Esophagus muscularis mucosa (tissue), 4 donors: ENCODE measurements at regions not wholly inside any gene's neighbourhood (a gene's known extent, or its start where the extent isn't known, plus 50 kb on each side); places are given as distances from the start of the nearest gene placed in this dataset.
"Not testable (repeated sequence)": the region's sequence is repeated elsewhere in the genome, so short reads cannot be mapped to it uniquely, and the experiment has no call there.

Source experiments
- DNase-seq: peaks from one replicate; pipeline ENCODE4 v3.0.0-alpha.2; 2017; ENCODE audit errors: extremely low spot score
- H3K27ac ChIP-seq, 4 donors: fragments of 200-600 bp; sonication (generic); replicated peaks in 1 of 4; 1 replicate in 3 of 4; 2 replicates in 1 of 4; pipeline ENCODE4 v1.5.1; 2016 to 2019; ENCODE audit warnings: mild to moderate bottlenecking in 1 of 4
- H3K27me3 ChIP-seq, 4 donors: fragments of 200-600 bp; sonication (generic); one replicate each; pipeline versions ENCODE4 v1.5.1 to v1.6.0; 2016 to 2019
- H3K36me3 ChIP-seq, 4 donors: fragments of 200-600 bp; sonication (generic); one replicate each; pipeline ENCODE4 v1.5.1; 2016 to 2019
- H3K4me1 ChIP-seq, 4 donors: fragments of 200-600 bp; sonication (generic); one replicate each; pipeline ENCODE4 v1.5.1; 2016 to 2019
- H3K4me3 ChIP-seq, 4 donors: fragments of 200-600 bp; sonication (generic); 1 replicate in 2 of 4; 2 replicates in 2 of 4; pipeline ENCODE4 v1.5.1; 2016 to 2019; ENCODE audit warnings: mild to moderate bottlenecking in 4 of 4, moderate library complexity in 1 of 4
- H3K9me3 ChIP-seq, 4 donors: fragments of 200-600 bp; sonication (generic); 1 replicate in 3 of 4; 2 replicates in 1 of 4; pipeline ENCODE4 v1.5.1; 2016 to 2019
- EP300 ChIP-seq: sonication (generic); formaldehyde crosslinking; IDR thresholded peaks from one replicate; pipeline ENCODE4 v1.6.1; 2017; ENCODE audit warnings: antibody characterized with exemption
- POLR2A ChIP-seq: fragments of 450-650 bp; IDR thresholded peaks from one replicate; pipeline ENCODE4 v1.6.1; 2017; ENCODE audit warnings: antibody characterized with exemption, moderate library complexity, mild to moderate bottlenecking, low read depth
- POLR2AphosphoS5 ChIP-seq, 2 donors: sonication (generic); formaldehyde crosslinking; IDR thresholded peaks; one replicate each; pipeline ENCODE4 v1.6.1; 2017; ENCODE audit warnings: antibody characterized with exemption in 2 of 2
- WGBS: methylation state at CpG from one replicate; pipeline ENCODE4 v1.1.5; 2018; 5-methylcytosine and 5-hydroxymethylcytosine counted together
- intact Hi-C: fragments of 100-400 bp; cut with DNase I; formaldehyde crosslinking; loops from one replicate; pipeline ENCODE4 v1.15.1; 2023
- TF ChIP-seq, protein P1 (sequence below), 3 experiments: fragments of 200-600 bp in 2 of 3; fragments of 450-650 bp in 1 of 3; sonication (generic) in 2 of 3; IDR thresholded peaks; one replicate each; pipeline ENCODE4 v1.5.1; 2017 to 2019; ENCODE audit warnings: antibody characterized with exemption in 3 of 3, mild to moderate bottlenecking in 2 of 3, moderate library complexity in 1 of 3

DNA sequence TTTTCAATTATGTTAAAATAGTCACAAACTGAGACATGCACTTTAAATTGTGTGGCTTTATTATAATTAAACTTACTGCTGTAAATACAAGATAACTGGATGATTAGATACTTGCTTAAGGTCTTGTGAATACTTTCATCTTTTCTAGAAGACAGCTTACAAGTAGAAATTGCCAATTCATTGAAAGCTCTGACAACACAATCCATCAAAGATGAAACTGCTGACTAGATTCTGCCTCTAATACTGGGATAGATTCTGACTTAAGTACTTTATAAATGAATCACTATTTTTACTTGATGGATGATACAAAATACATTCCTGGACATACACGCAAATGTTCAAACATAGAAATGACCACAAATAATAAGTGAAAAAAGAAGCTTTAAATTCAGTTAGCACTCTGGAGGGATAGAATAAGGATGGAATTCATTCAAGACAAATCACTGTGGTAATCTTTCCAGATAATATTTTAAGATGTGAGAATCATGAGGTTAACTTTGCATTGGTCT, 876.8 kb downstream of the RPS29 start:
- DNase-seq, result no peak
- H3K4me1 ChIP-seq, result peaks cover 0 to 1% (median under 1%) of the 10 kb centered on the region in 4 donors
- no peaks in the 10 kb centered on the region for H3K9me3 ChIP-seq
- H3K27ac ChIP-seq, result no peak overlapping the region
- no peak for TF ChIP-seq EP300
- no peak for TF ChIP-seq POLR2A
- TF ChIP-seq, protein P1, sequence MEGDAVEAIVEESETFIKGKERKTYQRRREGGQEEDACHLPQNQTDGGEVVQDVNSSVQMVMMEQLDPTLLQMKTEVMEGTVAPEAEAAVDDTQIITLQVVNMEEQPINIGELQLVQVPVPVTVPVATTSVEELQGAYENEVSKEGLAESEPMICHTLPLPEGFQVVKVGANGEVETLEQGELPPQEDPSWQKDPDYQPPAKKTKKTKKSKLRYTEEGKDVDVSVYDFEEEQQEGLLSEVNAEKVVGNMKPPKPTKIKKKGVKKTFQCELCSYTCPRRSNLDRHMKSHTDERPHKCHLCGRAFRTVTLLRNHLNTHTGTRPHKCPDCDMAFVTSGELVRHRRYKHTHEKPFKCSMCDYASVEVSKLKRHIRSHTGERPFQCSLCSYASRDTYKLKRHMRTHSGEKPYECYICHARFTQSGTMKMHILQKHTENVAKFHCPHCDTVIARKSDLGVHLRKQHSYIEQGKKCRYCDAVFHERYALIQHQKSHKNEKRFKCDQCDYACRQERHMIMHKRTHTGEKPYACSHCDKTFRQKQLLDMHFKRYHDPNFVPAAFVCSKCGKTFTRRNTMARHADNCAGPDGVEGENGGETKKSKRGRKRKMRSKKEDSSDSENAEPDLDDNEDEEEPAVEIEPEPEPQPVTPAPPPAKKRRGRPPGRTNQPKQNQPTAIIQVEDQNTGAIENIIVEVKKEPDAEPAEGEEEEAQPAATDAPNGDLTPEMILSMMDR (IDR thresholded peaks at IDR 0.05), result no peak
- no peak for TF ChIP-seq POLR2AphosphoS5 (IDR thresholded peaks at IDR 0.05)
- no peaks in the 10 kb centered on the region for H3K27me3 ChIP-seq
- WGBS, result 68% methylated on average over 1 of the region's 1 CpG
- intact Hi-C loops, result no loop called here
- H3K36me3 ChIP-seq, result no peaks in the 10 kb centered on the region
- no peak overlapping the region for H3K4me3 ChIP-seq

DNA sequence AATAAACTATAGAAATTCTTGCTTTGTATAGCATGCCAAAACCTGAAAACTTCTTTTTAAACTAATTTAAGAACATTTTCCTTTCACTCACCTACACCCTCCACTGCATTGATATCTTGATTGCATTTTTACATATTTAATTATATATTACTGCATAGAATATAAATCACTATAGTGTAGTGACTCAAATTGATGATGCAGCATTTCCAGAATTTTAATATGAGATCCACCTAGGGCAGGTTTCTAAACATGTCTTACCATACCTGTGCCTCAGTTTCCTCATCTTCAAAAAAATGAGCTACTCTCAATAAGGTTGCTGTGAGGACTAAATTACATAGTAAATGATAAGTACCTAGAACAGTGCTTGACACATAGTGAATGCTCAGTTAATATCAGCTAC, 881.5 kb downstream of the RPS29 start:
- TF ChIP-seq, protein P1 (IDR thresholded peaks at IDR 0.05), result no peak
- TF ChIP-seq EP300, result no peak
- no peak for TF ChIP-seq POLR2A
- no peak for TF ChIP-seq POLR2AphosphoS5 (IDR thresholded peaks at IDR 0.05)
- Histone ChIP-seq H3K27ac (no peak overlapping the region), H3K9me3 (no peaks in the 10 kb centered on the region), H3K4me3 (no peak overlapping the region), H3K36me3 (no peaks in the 10 kb centered on the region), H3K4me1 (peaks cover 0 to 9% (median 3%) of the 10 kb centered on the region in 4 donors), H3K27me3 (no peaks in the 10 kb centered on the region)
- intact Hi-C loops, result no loop called here
- no peak for DNase-seq

DNA sequence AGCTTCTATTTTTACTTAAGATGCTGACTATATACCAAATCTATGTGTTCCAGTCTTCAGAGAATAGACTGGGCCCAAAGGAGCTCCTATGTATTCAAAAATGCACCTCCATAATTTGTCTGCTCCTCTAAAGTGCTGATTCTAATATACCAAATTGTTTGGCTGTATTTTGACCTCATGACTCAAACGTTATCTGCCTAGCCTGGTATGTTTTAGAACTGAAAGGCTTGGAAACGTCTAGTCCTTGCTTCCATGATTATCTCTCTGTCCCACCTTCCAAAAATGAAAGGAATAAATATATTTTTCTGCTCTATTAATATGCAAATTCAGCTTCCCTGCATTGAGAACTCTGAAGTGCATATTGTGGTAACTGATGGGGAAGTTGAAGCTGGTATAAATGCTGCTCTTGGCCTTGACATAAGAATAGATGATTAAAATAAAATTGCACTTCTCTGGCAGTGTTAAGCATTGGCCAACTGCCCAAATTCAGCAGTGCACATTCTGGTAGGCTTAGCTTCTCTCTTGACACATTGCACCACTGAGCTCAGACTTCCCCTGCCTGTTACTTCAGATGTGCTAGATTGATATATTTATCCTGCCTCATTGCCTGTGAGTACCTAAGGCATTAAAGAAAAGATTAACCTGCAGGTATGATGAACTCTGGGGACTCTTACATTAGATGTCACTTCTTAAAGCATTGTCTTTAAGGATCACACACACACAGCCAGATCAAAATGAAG, 882.3 kb downstream of the RPS29 start:
- 22% methylated on average over 2 of the region's 2 CpGs for WGBS
- Histone ChIP-seq H3K27ac (no peak overlapping the region), H3K4me1 (peaks cover 0 to 9% (median 3%) of the 10 kb centered on the region in 4 donors), H3K9me3 (no peaks in the 10 kb centered on the region), H3K36me3 (no peaks in the 10 kb centered on the region), H3K4me3 (no peak overlapping the region), H3K27me3 (no peaks in the 10 kb centered on the region)
- no peak for TF ChIP-seq POLR2AphosphoS5 (IDR thresholded peaks at IDR 0.05)
- intact Hi-C loops, result no loop called here
- no peak for DNase-seq

DNA sequence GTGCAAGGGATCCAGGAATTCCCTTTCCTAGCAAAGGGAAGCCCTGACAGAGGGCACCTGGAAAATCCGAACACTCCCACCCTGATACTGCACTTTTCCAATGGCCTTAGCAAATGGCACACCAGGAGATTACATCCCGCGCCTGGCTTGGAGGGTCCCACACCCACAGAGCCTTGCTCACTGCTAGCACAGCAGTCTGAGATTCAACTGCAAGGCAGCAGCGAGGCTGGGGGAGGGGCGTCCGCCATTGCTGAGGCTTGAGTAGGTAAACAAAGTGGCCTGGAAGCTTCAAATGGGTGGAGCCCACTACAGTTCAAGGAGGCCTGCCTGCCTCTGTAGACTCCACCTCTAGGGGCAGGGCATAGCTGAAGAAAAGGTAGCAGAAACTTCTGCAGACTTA, 888.8 kb downstream of the RPS29 start:
- H3K27ac ChIP-seq, H3K9me3 ChIP-seq, intact Hi-C loops, DNase-seq, H3K27me3 ChIP-seq, H3K36me3 ChIP-seq, H3K4me3 ChIP-seq, H3K4me1 ChIP-seq: not testable (repeated sequence)
- WGBS, result 96% methylated on average over 5 of the region's 6 CpGs

DNA sequence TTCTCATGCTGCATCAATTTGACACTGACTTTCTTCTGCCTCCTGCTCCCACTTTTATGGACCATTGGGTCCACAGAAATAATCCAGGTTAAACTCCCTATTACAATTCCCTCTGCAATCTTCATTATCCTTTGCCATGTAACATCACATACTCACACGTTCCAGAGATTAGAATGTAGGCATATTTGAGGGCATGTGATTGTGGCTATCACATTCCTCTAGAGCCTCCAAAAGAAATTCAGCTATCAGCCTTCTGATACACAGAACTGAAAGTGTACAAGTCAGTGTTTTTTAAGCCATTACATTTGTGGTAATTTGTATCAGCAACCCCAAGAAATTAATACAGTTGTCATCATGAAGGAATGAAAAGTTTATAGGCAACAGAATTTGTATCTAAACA, 892.4 kb downstream of the RPS29 start:
- Histone ChIP-seq H3K27ac (no peak overlapping the region), H3K4me1 (no peaks in the 10 kb centered on the region), H3K4me3 (no peak overlapping the region), H3K27me3 (no peaks in the 10 kb centered on the region), H3K36me3 (no peaks in the 10 kb centered on the region), H3K9me3 (no peaks in the 10 kb centered on the region)
- WGBS, result 76% methylated on average over 1 of the region's 1 CpG
- intact Hi-C loops, result no loop called here
- TF ChIP-seq POLR2A (no peak), POLR2AphosphoS5 (IDR thresholded peaks at IDR 0.05) (no peak), EP300 (no peak)
- TF ChIP-seq, protein P1 (IDR thresholded peaks at IDR 0.05), result no peak
- DNase-seq, result no peak

DNA sequence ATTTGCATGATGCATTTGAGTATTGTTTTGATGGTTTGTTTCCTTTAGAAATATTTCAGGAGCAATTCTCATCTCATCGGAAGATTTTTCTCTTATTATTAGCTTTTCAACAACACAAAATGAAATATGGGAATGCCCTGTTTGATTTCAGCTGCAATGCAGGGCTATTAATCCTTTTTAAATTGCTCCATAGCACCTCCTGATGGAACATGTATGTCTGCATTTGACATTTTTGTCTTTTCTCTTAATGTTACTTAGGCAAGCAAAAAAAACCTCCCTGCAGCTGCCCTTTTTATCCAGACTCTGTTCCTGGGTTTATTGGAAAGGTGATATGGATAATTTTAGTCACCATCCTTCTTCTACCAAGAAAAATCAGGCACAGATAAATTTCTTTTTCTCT, 895.8 kb downstream of the RPS29 start:
- H3K27me3 ChIP-seq, result no peaks in the 10 kb centered on the region
- intact Hi-C loops, result no loop called here
- H3K4me3 ChIP-seq, result no peak overlapping the region
- H3K36me3 ChIP-seq, result no peaks in the 10 kb centered on the region
- no peak for DNase-seq
- 70% methylated on average over 1 of the region's 1 CpG for WGBS
- TF ChIP-seq POLR2A (no peak), POLR2AphosphoS5 (IDR thresholded peaks at IDR 0.05) (no peak), EP300 (no peak)
- TF ChIP-seq, protein P1 (IDR thresholded peaks at IDR 0.05), result no peak
- no peak overlapping the region for H3K27ac ChIP-seq
- no peaks in the 10 kb centered on the region for H3K9me3 ChIP-seq
- H3K4me1 ChIP-seq, result no peaks in the 10 kb centered on the region
